HG03378 (cell line): ENCODE measurements at regions not wholly inside any gene's neighbourhood (a gene's known extent, or its start where the extent isn't known, plus 50 kb on each side); places are given as distances from the start of the nearest gene placed in this dataset.

Experiments used
- ATAC-seq: cut with Tn5 transposase; IDR thresholded peaks from one replicate; pipeline ENCODE4 v1.9.1; 2021; ENCODE audit warnings: mild to moderate bottlenecking, moderate library complexity; ENCODE audit not compliant: unreplicated experiment

GRCh38 chr13:44017756-44018309 is 138.1 kb downstream of the LACC1 start:
- no peak for ATAC-seq

- ATAC-seq: no peak
Observed at GRCh38 chr13:44019651-44020050, 139.9 kb downstream of the LACC1 start.

- ATAC-seq: no peak
Observed at GRCh38 chr13:44021422-44021821, 141.7 kb downstream of the LACC1 start.

GRCh38 chr13:44022196-44022595 is 142.5 kb downstream of the LACC1 start:
- ATAC-seq: no peak

GRCh38 chr13:44024167-44024845 is 144.6 kb downstream of the LACC1 start:
- ATAC-seq: no peak

GRCh38 chr13:44024846-44025195 is 145.1 kb downstream of the LACC1 start:
- ATAC-seq: no peak

DNA sequence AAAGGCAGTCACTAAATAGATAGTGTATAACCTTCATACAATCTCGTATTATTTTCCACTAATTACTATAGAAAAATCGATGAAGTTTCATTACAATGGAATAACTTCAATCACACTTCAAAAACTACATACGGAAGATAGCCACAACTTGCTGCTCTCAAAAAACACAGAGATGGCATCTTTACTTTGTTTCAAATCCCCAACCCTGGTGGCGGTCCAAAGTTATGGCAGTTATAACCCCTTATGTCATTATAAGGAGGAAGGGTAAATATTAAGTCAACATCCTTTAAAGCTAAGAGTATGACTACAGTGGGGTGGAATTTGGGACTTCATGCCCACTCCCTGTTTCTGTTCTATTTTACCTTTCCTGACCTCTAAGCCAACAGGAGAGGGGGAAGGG is 146.5 kb downstream of the LACC1 start:
- ATAC-seq: no peak

GRCh38 chr13:44028734-44029133 is 149.0 kb downstream of the LACC1 start:
- ATAC-seq: no peak

- ATAC-seq: no peak
Observed at GRCh38 chr13:44030615-44031014, 150.9 kb downstream of the LACC1 start.

- ATAC-seq: no peak
Observed at GRCh38 chr13:44031555-44031954, 151.9 kb downstream of the LACC1 start.

- no peak for ATAC-seq
Observed at GRCh38 chr13:44032802-44033201, 153.1 kb downstream of the LACC1 start.

- ATAC-seq: no peak
Observed at GRCh38 chr13:44035400-44035799, 155.7 kb downstream of the LACC1 start.

GRCh38 chr13:44040070-44040817 is 160.5 kb downstream of the LACC1 start:
- ATAC-seq: no peak

- no peak for ATAC-seq
Observed at GRCh38 chr13:44040818-44041100, 161.1 kb downstream of the LACC1 start.

DNA sequence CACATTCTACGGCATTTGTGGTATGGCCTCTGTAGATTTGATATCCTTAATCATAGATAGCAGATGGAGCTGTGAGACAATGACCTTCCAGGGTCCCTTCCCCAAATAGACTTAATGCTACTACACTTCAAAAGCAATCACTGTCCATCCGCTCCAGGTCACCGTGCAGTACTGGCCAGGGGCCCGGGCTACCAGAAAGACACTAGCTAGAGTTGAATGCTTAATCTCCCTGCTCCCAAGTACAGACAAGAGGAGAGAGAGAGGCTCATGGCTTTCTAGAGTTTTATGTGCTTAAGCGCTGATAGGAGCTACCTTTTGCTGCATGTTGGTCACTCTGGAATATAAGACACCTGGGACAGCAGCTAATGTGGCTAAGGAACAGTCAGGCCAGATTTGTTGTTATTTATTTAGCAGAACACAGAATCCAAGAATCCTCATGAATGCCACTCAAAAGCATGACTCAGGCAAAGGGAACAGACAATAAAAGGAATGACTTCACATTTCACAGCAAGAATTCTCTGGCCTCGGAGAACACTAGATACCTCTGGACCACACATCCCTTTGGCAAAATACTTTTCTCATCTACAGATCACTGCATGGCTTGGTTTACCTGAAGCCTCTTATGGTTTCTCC is 165.0 kb downstream of the LACC1 start:
- no peak for ATAC-seq

GRCh38 chr13:44045180-44045562 is 165.5 kb downstream of the LACC1 start:
- ATAC-seq: no peak

DNA sequence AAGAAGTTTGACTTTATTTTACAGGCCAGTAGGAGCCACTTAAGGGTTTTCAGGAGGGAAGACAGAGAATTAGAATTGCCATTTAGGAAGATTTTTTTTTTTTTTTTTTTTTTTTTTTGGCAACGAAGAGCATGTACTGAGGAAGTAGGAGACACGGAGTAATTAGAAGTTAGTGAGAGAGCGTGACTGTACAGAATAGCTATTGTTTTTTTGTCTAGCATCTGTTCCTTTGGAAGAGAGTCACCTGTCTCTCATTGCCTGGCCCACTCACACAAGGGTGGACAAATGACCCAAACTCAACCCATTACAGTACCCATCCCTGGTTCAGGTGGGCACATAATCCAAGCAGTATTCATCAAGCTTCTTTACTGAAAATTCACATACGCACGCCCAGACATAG is 166.7 kb downstream of the LACC1 start:
- no peak for ATAC-seq

DNA sequence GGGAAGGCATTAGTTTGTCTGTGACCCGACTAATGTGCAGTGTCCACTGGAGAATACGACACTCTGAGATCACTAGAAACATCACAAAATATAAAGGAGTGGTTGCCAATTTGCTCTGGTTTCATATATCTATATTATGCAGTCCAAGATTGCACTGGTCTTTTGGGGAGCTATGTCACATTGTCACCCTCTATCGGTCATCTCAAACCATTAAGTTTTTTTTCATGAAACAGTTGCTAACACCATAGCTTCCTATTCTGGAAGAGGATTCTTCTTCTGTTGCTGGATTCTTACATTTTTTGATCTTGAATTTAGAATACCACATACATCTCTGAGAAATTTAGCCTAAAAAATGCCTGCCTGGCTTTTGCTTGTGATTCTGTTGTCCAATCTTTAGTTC is 168.6 kb downstream of the LACC1 start:
- ATAC-seq: no peak

DNA sequence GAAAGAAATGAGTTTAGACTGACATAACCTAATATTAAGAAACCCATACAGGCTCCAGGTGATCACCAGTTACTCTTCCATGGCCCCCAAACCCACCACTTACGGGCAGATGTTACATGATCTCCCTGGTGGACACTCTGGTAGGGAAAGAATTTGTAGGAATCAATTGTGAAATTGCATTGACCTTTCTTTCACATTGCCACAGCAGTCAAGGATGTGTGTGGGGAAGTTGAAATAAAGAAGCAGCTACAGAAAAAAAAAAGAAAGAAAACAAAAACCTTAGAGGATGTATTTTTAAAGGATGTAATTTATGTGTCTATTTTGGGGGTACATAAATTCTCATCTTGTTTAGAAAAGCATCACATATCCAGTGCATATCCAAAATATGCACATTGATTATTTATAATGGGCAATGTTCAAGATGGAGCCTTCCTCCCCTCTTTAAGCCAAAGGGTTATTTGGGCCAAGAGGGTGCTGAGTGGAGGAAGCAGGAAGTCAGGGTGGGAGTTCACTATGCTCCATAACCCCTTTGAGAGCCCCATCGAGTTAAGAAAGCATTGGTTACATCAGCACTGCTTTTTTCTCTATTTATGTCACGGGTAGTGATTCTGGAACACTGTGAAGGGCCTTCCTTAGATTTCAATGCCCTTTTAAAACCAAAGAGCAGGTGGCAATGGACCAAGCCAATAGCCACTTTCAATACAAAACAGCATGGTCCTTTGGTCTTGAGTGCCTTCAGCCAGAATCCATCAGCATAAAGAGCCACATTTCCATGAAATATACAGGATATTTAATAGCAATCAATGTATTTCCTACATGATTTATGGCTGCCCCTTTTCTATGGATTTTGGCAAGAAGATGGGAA is 169.6 kb downstream of the LACC1 start:
- no peak for ATAC-seq

- ATAC-seq: no peak
Observed at GRCh38 chr13:44050450-44051063, 170.9 kb downstream of the LACC1 start.

DNA sequence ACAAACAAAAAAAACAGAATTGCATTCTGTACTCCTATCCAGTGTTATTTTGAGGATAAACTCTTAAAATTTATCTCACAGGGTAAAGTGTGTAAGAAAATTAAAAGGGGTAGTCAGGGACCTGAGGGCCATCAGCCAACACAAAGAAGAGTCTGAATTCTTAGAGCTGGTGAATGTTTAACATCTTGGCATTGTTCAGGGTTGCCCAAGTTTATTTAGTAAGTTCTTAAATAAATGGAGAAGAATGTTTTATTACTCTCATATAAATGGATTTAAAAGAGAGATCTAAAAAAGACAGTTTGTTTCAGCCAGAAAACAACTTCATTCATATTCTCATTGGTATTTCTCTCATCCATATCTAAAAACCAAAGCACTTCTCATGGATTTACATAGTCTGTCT is 171.7 kb downstream of the LACC1 start:
- ATAC-seq: no peak
